ENCODE measurements at regions not wholly inside any gene's neighbourhood (a gene's known extent, or its start where the extent isn't known, plus 50 kb on each side); places are given as distances from the start of the nearest gene placed in this dataset.

DNA sequence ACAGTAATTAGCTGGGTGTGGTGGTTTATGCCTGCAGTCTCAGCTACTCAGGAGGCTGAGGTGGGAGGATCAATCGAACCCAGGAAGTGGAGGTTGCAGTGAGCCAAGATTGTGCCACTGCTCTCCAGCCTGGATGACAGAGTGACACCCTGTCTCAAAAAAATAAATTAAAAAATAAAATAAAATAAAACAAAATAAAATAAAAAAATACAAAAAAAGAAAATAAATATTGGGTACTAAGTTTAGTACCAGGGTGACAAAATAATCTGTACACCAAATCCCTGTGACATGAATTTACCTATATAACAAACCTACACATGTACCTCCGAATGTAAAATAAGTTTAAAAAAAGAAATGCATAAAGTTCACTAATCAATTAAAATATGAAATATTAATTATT is 666.0 kb upstream of the CDH18 start:
- FAIRE-seq (no peak), DNase-seq (ENCODE audit: insufficient read length, low spot score) (no peak)
- TF ChIP-seq POLR2A (IDR thresholded peaks at IDR 0.05; ENCODE audit: low read depth, low read length) (no peak), TAF1 (IDR thresholded peaks at IDR 0.05; ENCODE audit: low read depth, low read length) (no peak), PAX5 (IDR thresholded peaks at IDR 0.05; ENCODE audit: insufficient read depth, low read length, severe bottlenecking) (no peak), SPI1 (IDR thresholded peaks at IDR 0.05; ENCODE audit: low read depth, low read length) (no peak), POLR2AphosphoS5 (IDR thresholded peaks at IDR 0.05; ENCODE audit: low read depth, low read length) (no peak), POU2F2 (IDR thresholded peaks at IDR 0.05; ENCODE audit: low read depth, low read length) (no peak)

DNA sequence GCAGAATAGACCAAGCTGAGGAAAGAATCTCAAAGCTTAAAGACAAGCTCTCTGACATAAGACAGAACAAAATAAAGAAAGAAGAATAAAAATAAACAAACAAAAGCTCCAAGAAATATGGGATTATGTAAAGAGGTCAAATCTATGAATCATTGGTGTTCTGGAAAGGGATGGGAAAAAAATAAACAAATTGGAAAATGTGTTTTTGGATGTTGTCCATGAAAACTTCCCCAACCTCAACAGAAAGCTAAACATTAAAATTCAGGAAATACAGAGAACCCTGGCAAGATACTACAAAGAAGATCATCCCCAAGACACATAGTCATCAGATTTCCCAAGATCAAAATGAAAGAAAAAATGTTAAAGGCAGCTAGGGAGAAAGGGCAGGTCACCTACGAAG is 662.0 kb upstream of the CDH18 start:
- FAIRE-seq (no peak), DNase-seq (ENCODE audit: insufficient read length, low spot score) (no peak)
- TF ChIP-seq SPI1 (IDR thresholded peaks at IDR 0.05; ENCODE audit: low read depth, low read length), result no peak
- TF ChIP-seq POLR2A (IDR thresholded peaks at IDR 0.05; ENCODE audit: low read depth, low read length), result no peak
- no peak for TF ChIP-seq POLR2AphosphoS5 (IDR thresholded peaks at IDR 0.05; ENCODE audit: low read depth, low read length)
- no peak for TF ChIP-seq PAX5 (IDR thresholded peaks at IDR 0.05; ENCODE audit: insufficient read depth, low read length, severe bottlenecking)
- TF ChIP-seq POU2F2 (IDR thresholded peaks at IDR 0.05; ENCODE audit: low read depth, low read length), result no peak
- TF ChIP-seq TAF1 (IDR thresholded peaks at IDR 0.05; ENCODE audit: low read depth, low read length), result no peak

DNA sequence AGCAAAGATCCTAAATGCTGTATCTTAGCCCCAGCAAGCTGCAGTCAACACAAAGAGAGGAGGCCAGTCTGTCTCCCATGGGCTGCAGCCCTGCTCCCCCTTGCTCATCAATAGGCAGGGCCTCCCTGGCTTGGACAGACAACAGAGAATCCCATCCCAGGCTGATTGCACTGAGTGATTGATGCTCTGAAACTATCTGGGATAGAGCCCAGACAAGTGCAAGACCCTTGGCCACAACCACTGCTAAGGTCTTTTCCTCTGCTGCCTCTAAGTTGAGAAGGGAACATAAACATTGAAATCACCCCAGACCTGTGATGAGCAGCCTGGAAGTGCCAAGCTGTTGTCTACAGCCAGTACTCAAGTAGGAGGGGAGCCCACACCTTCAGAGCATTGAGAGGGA is 661.0 kb upstream of the CDH18 start:
- DNase-seq (ENCODE audit: insufficient read length, low spot score) (no peak), FAIRE-seq (no peak)
- TF ChIP-seq PAX5 (IDR thresholded peaks at IDR 0.05; ENCODE audit: insufficient read depth, low read length, severe bottlenecking) (no peak), POLR2AphosphoS5 (IDR thresholded peaks at IDR 0.05; ENCODE audit: low read depth, low read length) (no peak), POLR2A (IDR thresholded peaks at IDR 0.05; ENCODE audit: low read depth, low read length) (no peak), TAF1 (IDR thresholded peaks at IDR 0.05; ENCODE audit: low read depth, low read length) (no peak), POU2F2 (IDR thresholded peaks at IDR 0.05; ENCODE audit: low read depth, low read length) (no peak), SPI1 (IDR thresholded peaks at IDR 0.05; ENCODE audit: low read depth, low read length) (no peak)

DNA sequence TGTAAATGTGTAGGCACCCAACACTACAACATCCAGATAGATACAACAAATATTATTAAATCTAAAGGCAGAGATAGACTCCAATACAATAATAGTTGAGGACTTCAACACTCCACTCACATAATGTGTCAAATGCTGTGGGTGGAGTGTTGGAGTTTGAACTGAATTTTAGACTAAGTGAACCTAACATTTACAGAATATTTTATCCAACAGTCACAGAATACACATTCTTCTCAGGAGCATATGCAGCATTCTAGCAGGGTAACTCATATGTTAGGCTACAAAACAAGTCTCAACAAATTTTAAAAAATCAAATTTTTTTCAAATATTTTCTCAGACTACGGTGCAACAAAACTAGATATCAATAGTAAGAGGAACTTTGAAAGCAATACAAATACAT is 648.7 kb upstream of the CDH18 start:
- no peak for FAIRE-seq
- TF ChIP-seq TAF1 (IDR thresholded peaks at IDR 0.05; ENCODE audit: low read depth, low read length), result no peak
- TF ChIP-seq POLR2A (IDR thresholded peaks at IDR 0.05; ENCODE audit: low read depth, low read length), result no peak
- TF ChIP-seq PAX5 (IDR thresholded peaks at IDR 0.05; ENCODE audit: insufficient read depth, low read length, severe bottlenecking), result no peak
- TF ChIP-seq SPI1 (IDR thresholded peaks at IDR 0.05; ENCODE audit: low read depth, low read length), result no peak
- TF ChIP-seq POU2F2 (IDR thresholded peaks at IDR 0.05; ENCODE audit: low read depth, low read length), result no peak

DNA sequence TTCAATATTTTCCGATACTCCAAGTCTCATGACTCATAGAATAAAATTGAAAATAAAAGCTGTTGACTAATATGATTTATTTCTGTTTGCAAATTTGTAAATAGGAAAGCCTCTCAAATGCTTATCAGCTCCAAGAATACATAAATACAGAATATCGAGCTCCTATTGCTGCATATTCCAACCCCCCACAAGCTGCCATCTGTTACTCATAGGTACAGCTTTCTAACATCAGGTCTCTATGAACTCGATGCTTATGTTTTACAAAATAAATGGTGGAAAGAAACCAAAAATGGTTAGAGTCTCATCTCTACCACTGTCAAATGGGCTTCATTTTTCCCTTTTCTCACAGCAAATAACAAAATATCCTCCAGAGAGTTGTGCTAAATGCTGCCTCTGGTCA is 631.6 kb upstream of the CDH18 start:
- no peak for DNase-seq (ENCODE audit: insufficient read length, low spot score)
- no peak for TF ChIP-seq TAF1 (IDR thresholded peaks at IDR 0.05; ENCODE audit: low read depth, low read length)
- no peak for TF ChIP-seq POU2F2 (IDR thresholded peaks at IDR 0.05; ENCODE audit: low read depth, low read length)
- TF ChIP-seq POLR2A (IDR thresholded peaks at IDR 0.05; ENCODE audit: low read depth, low read length), result no peak
- TF ChIP-seq SPI1 (IDR thresholded peaks at IDR 0.05; ENCODE audit: low read depth, low read length), result no peak
- no peak for FAIRE-seq

More for the DNA sequence above, 648.7 kb upstream of the CDH18 start:
- DNase-seq (ENCODE audit: insufficient read length, low spot score), result no peak

DNA sequence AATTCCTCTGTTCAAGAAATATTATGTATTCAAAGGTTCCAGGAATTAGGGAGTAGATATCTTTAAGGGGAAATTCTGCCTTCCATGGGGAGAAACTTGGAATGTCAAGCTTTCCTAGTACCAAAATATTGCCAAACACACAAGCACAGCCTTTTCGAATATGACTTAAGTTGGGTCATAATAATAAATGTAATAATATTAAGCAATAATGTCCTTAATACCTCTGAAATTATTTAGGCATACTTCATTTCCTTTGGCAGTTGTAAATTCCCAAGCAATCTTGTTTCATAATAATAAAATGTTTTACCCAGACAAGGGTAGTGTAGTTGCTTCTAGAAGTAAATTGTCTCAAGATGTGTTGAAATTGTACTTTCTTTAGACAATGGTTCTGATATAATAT is 630.3 kb upstream of the CDH18 start:
- FAIRE-seq, result no peak

DNA sequence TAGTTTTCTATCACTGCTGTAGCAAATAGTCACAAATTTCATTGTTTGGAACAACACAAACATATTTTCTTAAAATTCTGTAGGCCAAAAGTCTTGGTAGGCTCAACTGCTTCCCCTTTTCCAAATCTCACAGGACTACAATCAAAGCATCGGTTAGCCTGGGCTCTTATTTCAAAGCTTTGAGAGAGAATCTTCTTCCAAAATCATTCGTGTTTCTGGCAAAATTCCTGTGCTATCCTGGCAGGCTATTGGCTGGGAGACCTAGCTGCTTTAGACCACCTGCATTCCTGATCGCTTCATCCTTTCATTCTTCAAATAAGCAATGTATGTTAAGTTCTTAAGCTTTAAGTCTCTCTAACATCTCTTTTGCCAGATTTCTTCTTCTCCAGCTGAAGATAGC is 629.8 kb upstream of the CDH18 start:
- DNase-seq (ENCODE audit: insufficient read length, low spot score) (no peak), FAIRE-seq (no peak)
- TF ChIP-seq PAX5 (IDR thresholded peaks at IDR 0.05; ENCODE audit: insufficient read depth, low read length, severe bottlenecking), result no peak
- no peak for TF ChIP-seq POLR2A (IDR thresholded peaks at IDR 0.05; ENCODE audit: low read depth, low read length)
- no peak for TF ChIP-seq POLR2AphosphoS5 (IDR thresholded peaks at IDR 0.05; ENCODE audit: low read depth, low read length)
- TF ChIP-seq POU2F2 (IDR thresholded peaks at IDR 0.05; ENCODE audit: low read depth, low read length), result no peak
- TF ChIP-seq TAF1 (IDR thresholded peaks at IDR 0.05; ENCODE audit: low read depth, low read length), result no peak
- no peak for TF ChIP-seq SPI1 (IDR thresholded peaks at IDR 0.05; ENCODE audit: low read depth, low read length)

More for the DNA sequence above, 630.3 kb upstream of the CDH18 start:
- no peak for DNase-seq (ENCODE audit: insufficient read length, low spot score)
- TF ChIP-seq PAX5 (IDR thresholded peaks at IDR 0.05; ENCODE audit: insufficient read depth, low read length, severe bottlenecking) (no peak), TAF1 (IDR thresholded peaks at IDR 0.05; ENCODE audit: low read depth, low read length) (no peak), POLR2AphosphoS5 (IDR thresholded peaks at IDR 0.05; ENCODE audit: low read depth, low read length) (no peak), POLR2A (IDR thresholded peaks at IDR 0.05; ENCODE audit: low read depth, low read length) (no peak), SPI1 (IDR thresholded peaks at IDR 0.05; ENCODE audit: low read depth, low read length) (no peak), POU2F2 (IDR thresholded peaks at IDR 0.05; ENCODE audit: low read depth, low read length) (no peak)

DNA sequence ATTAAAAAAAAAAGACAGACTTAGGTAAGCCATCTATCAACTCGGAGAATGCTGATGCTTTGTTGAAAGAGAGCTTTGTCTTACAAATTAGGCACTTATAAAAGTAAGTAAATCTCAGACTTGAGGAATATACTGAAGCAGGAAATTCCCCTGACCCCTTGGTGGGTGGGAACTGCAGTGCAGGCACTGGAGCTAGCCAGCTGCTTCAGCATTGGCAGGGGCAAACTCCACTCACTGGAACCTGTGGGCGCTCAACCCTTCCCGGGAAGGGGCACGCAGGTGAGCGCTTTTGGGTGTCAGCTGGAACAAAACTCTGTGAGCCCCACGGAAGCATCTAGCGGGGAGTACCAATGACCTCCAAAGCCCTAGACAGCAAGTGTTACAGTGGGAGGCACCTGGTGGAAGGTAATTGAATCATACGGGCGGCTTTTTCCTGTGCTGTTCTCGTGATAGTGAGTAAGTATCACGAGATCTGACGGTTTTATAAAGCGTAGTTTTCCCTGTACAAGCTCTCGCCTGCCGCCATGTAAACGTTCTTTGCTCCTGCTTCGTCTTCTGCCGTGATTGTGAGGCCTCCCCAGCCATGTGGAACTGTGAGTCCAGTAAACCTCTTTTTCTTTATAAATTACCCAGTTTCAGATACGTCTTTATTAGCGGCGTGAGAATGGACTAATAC is 628.0 kb upstream of the CDH18 start:
- no peak for DNase-seq (ENCODE audit: insufficient read length, low spot score)
- no peak for TF ChIP-seq PAX5 (IDR thresholded peaks at IDR 0.05; ENCODE audit: insufficient read depth, low read length, severe bottlenecking)
- no peak for TF ChIP-seq POLR2A (IDR thresholded peaks at IDR 0.05; ENCODE audit: low read depth, low read length)
- no peak for TF ChIP-seq POLR2AphosphoS5 (IDR thresholded peaks at IDR 0.05; ENCODE audit: low read depth, low read length)
- TF ChIP-seq TAF1 (IDR thresholded peaks at IDR 0.05; ENCODE audit: low read depth, low read length), result no peak
- TF ChIP-seq POU2F2 (IDR thresholded peaks at IDR 0.05; ENCODE audit: low read depth, low read length), result no peak
- TF ChIP-seq SPI1 (IDR thresholded peaks at IDR 0.05; ENCODE audit: low read depth, low read length), result no peak
- FAIRE-seq, result no peak

DNA sequence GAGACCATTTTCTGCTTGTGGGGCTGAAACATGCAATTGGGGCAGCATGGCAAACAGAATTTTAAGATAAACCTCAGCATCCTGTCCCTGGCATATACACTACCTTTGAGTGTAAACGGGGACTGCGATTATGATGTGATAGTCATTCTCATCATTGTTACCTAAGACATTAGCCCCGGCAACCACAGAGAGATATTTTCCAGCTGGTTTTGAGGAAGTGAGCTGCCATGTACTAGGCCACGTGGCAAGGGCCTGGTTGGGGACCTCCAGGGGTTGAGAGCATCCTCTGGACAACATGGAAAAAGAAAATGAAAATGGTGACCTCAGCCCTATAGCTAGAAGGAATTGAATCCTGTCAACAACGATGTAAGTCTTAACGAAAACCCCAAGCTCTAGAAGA is 623.6 kb upstream of the CDH18 start:
- DNase-seq (ENCODE audit: insufficient read length, low spot score) (no peak), FAIRE-seq (no peak)
- TF ChIP-seq POLR2A (IDR thresholded peaks at IDR 0.05; ENCODE audit: low read depth, low read length), result no peak
- TF ChIP-seq TAF1 (IDR thresholded peaks at IDR 0.05; ENCODE audit: low read depth, low read length), result no peak

DNA sequence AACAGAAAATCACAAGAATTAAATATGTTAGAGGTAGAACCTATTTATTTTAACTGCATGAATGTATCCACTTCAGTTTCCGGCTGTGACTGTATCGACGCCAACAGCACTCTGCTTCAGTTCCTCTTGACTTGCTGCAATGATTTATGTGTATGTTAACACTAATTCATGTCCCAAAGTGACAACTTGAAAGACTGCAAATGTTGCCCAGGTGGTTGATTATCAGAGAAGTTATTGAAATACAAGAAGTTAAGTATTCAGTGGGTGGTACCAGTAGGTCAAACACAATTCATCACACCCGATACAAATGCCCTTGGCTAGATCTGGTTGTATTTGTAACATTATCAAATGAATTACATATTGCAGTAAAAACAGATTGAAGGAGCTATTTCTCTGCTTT is 622.7 kb upstream of the CDH18 start:
- FAIRE-seq, result no peak
- DNase-seq (ENCODE audit: insufficient read length, low spot score), result no peak
- TF ChIP-seq POU2F2 (IDR thresholded peaks at IDR 0.05; ENCODE audit: low read depth, low read length) (no peak), POLR2AphosphoS5 (IDR thresholded peaks at IDR 0.05; ENCODE audit: low read depth, low read length) (no peak), TAF1 (IDR thresholded peaks at IDR 0.05; ENCODE audit: low read depth, low read length) (no peak), SPI1 (IDR thresholded peaks at IDR 0.05; ENCODE audit: low read depth, low read length) (no peak), PAX5 (IDR thresholded peaks at IDR 0.05; ENCODE audit: insufficient read depth, low read length, severe bottlenecking) (no peak), POLR2A (IDR thresholded peaks at IDR 0.05; ENCODE audit: low read depth, low read length) (no peak)

All from GM12891 (cell line).